ENCODE measurements at regions not wholly inside any gene's neighbourhood (a gene's known extent, or its start where the extent isn't known, plus 50 kb on each side); places are given as distances from the start of the nearest gene placed in this dataset.

GRCh38 chr2:147439986-147440385, 404.8 kb upstream of the ACVR2A start:
- intact Hi-C loops (cut with micrococcal nuclease): no loop called here
- ChIA-PET RAD21 (ENCODE audit: low non-redundant PET in 1 of 2, low total read pairs in 2 of 2, uncharacterized antibody in 2 of 2, unreplicated experiment in 2 of 2) (no interaction called here), CTCF (no interaction called here), POLR2A (no interaction called here)
- H3K79me2 ChIP-seq (ENCODE audit: insufficient read depth, low read length): no peaks in the 10 kb centered on the region
- H2AFZ ChIP-seq (ENCODE audit: low read depth, low read length, poor library complexity, severe bottlenecking): no peak overlapping the region
- no peaks in the 10 kb centered on the region for H3K9me3 ChIP-seq (ENCODE audit: control insufficient read depth in 1 of 2, insufficient read depth in 1 of 2, low read depth in 1 of 2, low read length in 2 of 2)
- H3K9me2 ChIP-seq (ENCODE audit: insufficient read depth): no peaks in the 10 kb centered on the region
- H3K4me2 ChIP-seq (ENCODE audit: low read length): no peak overlapping the region
- H3K4me1 ChIP-seq (ENCODE audit: control insufficient read depth in 1 of 2, insufficient read depth in 2 of 2, low read length in 2 of 2): no peaks in the 10 kb centered on the region
- no peaks in the 10 kb centered on the region for H3K36me3 ChIP-seq (ENCODE audit: control insufficient read depth in 1 of 2, insufficient read depth in 2 of 2, low read length in 2 of 2)
- no TSS peak for BruUV-seq (replicated peaks)
- no peak overlapping the region for H3K4me3 ChIP-seq (replicated peaks in 1 of 2; ENCODE audit: low read depth in 1 of 2, low read length in 2 of 2)
- TF ChIP-seq JUND (IDR thresholded peaks at IDR 0.05) (no peak), EGR1 (IDR thresholded peaks at IDR 0.05; ENCODE audit: low read depth) (no peak), YY1 (IDR thresholded peaks at IDR 0.05; ENCODE audit: extremely low read depth, insufficient replicate concordance, low read depth, low read length) (no peak), MAX (IDR thresholded peaks at IDR 0.05) (no peak), FOSL1 (IDR thresholded peaks at IDR 0.05; ENCODE audit: low read depth) (no peak), ELF1 (IDR thresholded peaks at IDR 0.05; ENCODE audit: borderline replicate concordance, low read depth) (no peak), SRF (IDR thresholded peaks at IDR 0.05; ENCODE audit: low read depth) (no peak), EZH2phosphoT487 (IDR thresholded peaks at IDR 0.05; ENCODE audit: borderline replicate concordance) (no peak), CTCF (IDR thresholded peaks at IDR 0.05 in 2 of 3, conservative IDR thresholded peaks at IDR 0.05 in 1 of 3; ENCODE audit: borderline replicate concordance in 1 of 3, insufficient read depth in 1 of 3, low read depth in 2 of 3, low read length in 2 of 3) (no peak), POLR2A (IDR thresholded peaks at IDR 0.05; ENCODE audit: borderline replicate concordance, extremely low read depth, insufficient read depth, insufficient read length) (no peak)
- DNase-seq (ENCODE audit: low read depth, low spot score) (no peak), ATAC-seq (no peak)
- no peaks in the 10 kb centered on the region for H3K27me3 ChIP-seq (ENCODE audit: insufficient read depth, low read length)
- H3K27ac ChIP-seq (ENCODE audit: low read depth, low read length): no peak overlapping the region
- H4K20me1 ChIP-seq (ENCODE audit: insufficient read depth): no peaks in the 10 kb centered on the region
- H3K9ac ChIP-seq (ENCODE audit: low read length): no peak overlapping the region

- intact Hi-C loops (cut with micrococcal nuclease): no loop called here
- H4K20me1 ChIP-seq (ENCODE audit: insufficient read depth): no peaks in the 10 kb centered on the region
- H2AFZ ChIP-seq (ENCODE audit: low read depth, low read length, poor library complexity, severe bottlenecking): no peak overlapping the region
- no peaks in the 10 kb centered on the region for H3K9me2 ChIP-seq (ENCODE audit: insufficient read depth)
- H3K4me3 ChIP-seq (replicated peaks in 1 of 2; ENCODE audit: low read depth in 1 of 2, low read length in 2 of 2): no peak overlapping the region
- H3K36me3 ChIP-seq (ENCODE audit: control insufficient read depth in 1 of 2, insufficient read depth in 2 of 2, low read length in 2 of 2): no peaks in the 10 kb centered on the region
- no peak for ATAC-seq
- no peaks in the 10 kb centered on the region for H3K79me2 ChIP-seq (ENCODE audit: insufficient read depth, low read length)
- POLR2A ChIA-PET: no interaction called here
- no TSS peak for BruUV-seq (replicated peaks)
- H3K9ac ChIP-seq (ENCODE audit: low read length): no peak overlapping the region
- no peaks in the 10 kb centered on the region for H3K4me1 ChIP-seq (ENCODE audit: control insufficient read depth in 1 of 2, insufficient read depth in 2 of 2, low read length in 2 of 2)
- H3K9me3 ChIP-seq (ENCODE audit: control insufficient read depth in 1 of 2, insufficient read depth in 1 of 2, low read depth in 1 of 2, low read length in 2 of 2): no peaks in the 10 kb centered on the region
- DNase-seq (ENCODE audit: low read depth, low spot score): no peak
- TF ChIP-seq CEBPB (IDR thresholded peaks at IDR 0.05; ENCODE audit: low read depth): no peak
- no peak for TF ChIP-seq EZH2 (IDR thresholded peaks at IDR 0.05)
- no peak for TF ChIP-seq POLR2A (IDR thresholded peaks at IDR 0.05; ENCODE audit: borderline replicate concordance, extremely low read depth, insufficient read depth, insufficient read length)
- no peak for TF ChIP-seq POLR2AphosphoS5 (IDR thresholded peaks at IDR 0.05; ENCODE audit: low read depth, low read length)
- RAD21 ChIA-PET (ENCODE audit: low non-redundant PET in 1 of 2, low total read pairs in 2 of 2, uncharacterized antibody in 2 of 2, unreplicated experiment in 2 of 2): no interaction called here
- no peak overlapping the region for H3K4me2 ChIP-seq (ENCODE audit: low read length)
- CTCF ChIA-PET: no interaction called here
- H3K27me3 ChIP-seq (ENCODE audit: insufficient read depth, low read length): no peaks in the 10 kb centered on the region
- H3K27ac ChIP-seq (ENCODE audit: low read depth, low read length): no peak overlapping the region
These were observed 405.9 kb upstream of the ACVR2A start for GRCh38 chr2:147438882-147439281.
